GM18858 (cell line): ENCODE measurements at regions not wholly inside any gene's neighbourhood (a gene's known extent, or its start where the extent isn't known, plus 50 kb on each side); places are given as distances from the start of the nearest gene placed in this dataset.

ENCODE experiments used
- ATAC-seq: cut with Tn5 transposase; IDR thresholded peaks from one replicate; pipeline ENCODE4 v1.9.1; 2021; ENCODE audit not compliant: unreplicated experiment

DNA sequence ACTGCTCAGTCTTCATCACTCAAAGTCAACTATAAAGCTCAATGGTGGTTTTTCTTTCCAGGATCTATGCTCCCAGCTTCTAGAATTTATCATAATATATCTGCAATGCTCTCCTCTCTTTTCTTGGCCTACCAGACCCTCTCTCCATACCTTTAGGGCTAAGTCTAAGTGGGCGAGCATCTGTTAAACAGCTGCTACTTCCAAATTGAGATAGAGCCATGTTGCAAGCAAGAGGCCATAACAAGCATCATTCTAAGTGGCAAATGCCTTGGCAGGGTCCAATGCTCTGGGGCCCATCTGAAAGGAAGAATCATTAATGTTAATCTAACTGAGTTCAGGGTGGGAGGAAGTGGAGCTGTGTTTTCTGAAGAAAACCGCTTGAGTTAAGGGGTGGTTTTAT is 324.0 kb downstream of the TLR4 start:
- ATAC-seq: no peak

DNA sequence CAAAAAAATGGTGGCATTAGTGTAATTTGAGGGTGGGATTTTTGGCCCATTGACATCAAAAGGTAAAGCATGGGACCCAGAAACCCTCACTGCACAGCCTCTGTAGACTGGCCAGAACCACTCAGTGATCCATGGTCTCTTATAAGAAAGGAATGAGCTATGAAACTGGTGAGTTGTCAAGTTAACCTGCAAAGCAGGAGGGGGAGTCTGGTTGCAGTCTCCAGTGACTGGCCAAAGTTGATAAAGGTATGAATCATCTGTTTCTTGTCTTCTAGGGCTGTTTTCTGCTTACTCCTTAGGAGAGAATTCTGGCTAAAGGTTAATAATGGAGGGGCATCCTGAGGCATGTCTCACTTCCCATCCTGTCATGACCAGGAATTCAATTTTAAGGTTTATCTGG is 325.2 kb downstream of the TLR4 start:
- ATAC-seq: no peak

DNA sequence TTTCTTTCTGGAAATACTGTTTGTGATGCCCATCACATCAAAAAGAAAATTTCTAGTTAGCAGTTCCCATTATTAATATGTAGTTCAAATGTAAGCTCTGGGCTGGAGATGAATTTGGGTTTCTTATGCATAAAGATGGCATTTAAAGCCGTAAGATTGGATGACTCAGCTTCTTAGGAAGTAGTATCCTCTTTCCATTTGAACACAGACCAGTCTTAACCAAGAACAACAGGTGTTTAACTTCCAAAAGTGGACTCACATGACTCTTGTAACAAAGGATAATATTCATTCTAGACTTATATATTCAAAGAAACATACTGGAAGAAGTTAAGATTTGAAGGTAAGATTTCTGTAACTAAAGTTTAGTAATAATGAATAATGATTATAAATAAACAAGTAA is 330.5 kb downstream of the TLR4 start:
- ATAC-seq: no peak

DNA sequence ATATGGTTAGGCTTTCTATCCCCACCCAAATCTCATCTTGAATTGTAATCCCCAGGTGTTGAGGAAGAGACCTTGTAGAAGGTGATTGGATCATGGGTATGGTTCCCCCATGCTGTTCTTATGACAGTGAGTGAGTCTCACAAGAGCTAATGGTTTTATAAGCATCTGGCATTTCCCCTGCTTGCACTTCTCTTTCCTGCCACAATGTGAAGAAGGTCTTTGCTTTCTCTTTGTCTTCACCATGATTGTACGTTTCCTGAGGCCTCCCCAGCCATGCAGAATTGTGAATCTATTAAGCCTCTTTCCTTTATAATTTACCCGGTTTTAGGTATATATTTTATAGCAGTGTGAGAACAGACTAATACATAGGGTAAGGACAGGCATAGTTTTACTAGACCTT is 334.5 kb downstream of the TLR4 start:
- no peak for ATAC-seq

DNA sequence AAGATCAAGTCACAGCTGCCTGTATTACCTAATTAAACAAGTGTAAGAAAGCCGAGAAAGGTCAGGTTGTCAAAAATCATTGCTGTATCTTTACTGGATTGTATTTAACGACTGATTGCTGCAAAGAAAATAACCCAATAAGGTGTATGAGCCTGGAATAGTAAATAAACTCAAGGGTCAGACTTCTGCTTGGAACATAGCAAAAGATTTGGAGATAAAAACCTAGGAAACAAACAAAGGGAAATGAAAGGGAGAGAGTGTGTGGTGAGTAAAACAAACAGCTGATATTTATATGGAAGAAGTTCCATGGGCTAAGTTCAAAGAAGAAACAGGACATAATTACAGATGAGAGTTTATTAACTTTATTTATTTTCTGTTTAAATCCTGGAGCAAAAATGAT is 354.0 kb downstream of the TLR4 start:
- ATAC-seq: no peak

DNA sequence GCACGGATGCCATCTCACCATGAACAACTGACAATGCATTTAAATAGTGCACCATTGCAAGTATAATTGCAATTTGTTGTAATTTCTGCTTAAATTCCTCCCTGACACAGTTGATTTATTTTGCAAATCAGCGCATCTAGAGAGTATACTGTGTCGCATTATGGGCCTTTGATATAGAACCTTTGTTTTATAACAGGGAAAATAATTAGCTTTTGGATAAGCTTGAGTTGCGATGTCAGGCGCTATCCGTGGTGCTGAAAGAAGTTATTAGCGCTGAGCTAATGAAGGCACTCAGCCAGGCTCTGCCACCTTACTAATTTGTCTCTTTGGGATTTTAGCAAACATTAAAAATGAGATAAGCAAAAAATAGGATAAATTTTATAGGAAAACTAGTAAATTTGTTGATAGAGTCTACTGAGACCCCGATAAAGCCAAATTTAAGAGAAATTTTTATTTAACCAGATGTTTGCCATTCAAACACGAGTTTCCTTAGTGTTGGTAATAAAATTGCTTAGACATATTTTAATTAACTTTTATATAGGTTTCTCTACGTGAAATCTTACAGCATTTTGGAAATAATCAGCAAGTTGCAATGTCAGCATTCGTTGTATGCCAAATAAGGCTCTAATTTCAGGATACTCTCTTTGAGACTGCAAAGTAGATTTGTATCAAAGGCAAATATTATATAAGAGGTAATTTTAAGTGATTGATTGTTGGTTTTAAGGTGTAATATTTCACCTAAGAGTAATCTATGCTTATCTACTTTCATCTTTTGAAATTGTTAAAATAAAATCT is 355.5 kb downstream of the TLR4 start:
- ATAC-seq: no peak

DNA sequence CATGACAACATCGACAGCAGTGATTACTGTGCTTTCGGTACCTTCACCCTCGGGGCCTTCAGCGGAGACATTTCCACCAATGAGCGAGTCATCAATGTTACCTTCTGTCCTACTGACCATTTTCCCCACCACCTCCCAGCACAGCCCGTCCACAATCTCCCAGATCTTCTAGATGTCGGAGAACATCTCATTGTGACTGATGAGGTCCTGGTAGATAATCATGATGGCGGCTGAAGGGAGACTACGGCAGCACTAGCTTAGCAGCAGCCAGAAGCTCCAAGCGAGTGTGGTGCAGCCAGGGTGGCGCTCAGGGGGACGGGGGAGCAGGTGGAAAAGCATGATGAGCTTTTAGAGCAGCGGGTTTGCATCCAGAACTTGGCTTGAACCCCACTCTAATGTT is 379.0 kb downstream of the TLR4 start:
- no peak for ATAC-seq

DNA sequence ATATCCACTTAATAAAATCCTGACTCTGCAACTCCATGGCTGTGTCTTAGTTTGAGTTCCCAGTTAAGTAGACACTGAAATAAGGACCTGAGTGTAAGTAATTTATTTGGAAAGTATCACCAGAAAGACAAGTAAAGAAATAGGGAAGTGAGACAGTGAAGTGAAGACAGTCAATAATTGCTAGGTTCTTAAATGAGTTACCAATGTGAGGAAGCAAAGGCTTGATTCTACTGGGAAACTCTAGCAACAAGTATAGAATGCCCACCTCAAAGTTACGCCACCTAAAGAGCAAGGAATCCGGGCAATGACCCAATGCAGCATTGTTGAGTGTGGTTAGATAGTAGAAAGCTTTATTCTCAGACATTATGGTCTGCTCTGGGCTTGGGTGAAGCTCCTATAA is 383.9 kb downstream of the TLR4 start:
- ATAC-seq: peak; percentile 58

DNA sequence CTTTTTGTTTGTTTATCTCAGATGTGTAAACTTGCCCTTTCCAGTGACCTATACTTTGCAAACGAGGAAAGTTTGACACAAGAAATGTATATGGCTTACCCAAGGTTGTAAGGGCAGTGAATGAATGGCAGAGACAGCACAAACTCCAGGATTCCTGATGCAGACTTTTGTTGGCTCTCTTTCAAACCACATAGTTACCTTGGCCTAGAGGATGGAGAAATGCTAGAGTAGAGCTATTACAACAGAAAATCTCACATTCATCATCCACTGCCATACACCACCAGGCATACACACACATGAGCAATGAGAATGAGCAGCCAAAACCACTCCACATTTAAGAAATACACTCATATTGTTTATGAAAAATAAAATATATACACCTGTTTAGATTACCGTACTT is 387.0 kb downstream of the TLR4 start:
- no peak for ATAC-seq

DNA sequence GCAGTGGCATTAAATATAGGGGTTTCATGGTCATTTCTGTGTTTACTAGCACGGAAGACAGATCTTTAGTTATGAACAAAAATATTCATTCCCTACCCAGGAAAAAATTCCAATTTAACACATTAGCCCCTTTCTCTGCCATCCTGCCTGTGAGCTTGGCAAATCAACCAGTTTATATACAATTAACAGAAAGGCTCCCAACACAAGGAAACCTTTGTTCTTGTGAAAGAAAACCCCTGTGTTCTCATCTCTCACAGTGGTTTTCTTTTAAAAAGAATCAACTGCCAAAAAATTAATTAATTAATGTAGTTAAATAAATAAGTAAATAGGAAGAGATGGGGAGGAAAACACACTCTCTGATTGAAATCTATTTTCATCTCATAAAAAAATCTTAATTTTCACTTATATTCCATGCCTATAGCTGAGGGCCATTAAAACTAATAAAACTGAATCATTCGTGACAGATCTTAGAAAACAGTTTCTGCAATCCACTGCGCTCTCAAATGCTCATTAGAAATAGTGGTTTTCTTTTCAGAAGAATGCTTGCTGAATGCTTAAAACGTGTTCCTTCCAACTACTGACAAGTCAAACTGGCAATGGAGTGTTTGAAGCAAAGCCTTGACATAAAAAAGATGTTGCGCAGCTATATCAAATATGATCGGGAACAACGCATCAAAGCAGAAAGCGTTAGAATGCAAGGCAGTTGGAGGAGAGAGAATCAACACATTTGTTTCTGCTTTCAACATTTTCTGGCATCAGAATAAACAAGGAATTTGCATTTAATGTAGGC is 387.7 kb downstream of the TLR4 start:
- ATAC-seq: no peak

DNA sequence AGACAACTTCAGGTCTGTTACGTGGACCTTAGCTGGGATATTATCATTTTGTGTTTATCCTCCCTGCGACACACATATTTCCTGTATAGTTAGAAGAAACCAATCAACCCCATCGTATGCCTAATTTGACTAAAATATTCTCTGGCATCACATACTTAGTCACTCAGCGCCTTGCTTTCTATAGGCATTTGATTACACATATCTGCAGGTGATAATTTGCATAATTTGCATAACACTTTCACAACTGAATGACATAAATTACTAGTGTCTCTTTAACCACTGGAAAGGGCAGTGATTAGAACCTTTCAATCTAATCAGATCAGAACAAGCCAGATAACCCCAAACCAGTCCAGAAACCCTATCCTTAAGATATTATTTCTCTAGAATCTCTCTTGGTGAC is 390.2 kb downstream of the TLR4 start:
- ATAC-seq: no peak

DNA sequence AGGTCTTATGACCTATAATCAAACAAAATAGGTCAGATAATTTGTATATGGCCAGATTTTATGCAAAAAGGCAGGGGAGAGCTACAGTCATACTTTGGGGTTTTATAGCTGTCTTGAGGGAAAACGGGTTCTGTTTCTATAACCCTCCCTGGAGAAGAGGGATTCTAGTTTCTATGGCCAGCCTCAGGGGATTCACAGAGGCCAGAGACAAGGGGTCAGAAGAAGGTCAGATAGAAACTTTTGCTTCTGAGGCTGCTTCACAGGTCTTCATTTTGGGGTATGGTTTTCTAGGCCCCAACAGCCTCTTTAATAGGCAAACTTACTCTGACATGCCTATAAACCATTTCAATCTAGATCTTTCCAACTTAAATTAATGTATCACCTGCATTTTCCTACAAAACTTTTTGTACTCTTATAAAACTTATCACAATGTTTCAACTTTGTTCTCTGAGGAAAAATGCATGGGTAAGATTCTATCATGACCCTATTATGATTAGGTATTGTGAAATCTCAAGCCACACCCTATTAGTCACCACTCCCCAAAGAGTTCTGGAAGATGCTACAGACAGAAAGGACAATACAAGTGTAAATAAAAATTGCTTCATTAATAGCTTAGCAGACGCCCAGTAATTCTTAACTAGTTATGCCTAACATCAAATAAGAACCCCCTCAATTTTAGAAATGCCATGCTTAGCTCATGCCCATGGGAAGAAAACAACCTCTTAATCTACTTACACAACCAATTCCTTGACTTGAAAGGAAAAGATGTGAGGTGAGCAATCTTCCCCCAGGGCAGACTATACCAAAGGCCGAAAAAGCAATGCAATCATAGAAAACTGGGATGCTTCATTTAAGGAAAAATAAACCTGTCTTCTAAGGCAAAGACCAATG is 396.6 kb downstream of the TLR4 start:
- no peak for ATAC-seq

DNA sequence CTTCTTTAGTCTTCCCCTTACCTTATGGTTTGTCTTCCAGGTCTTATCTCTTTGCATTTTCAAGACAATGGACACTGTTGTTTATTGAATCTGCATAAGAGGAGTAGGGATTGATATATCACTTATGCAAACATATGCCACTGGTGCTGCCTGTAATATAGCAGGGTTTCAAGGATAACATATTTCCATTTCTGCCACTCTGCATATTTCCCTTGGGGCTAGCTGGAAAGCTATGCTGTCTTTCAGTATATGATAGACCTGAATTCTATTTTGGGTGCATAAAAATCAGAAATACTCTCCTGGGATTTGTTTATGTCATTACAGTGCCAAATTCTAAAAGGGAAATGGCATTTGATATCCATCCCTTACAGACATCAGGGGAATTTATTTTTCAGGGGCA is 400.2 kb downstream of the TLR4 start:
- ATAC-seq: no peak

DNA sequence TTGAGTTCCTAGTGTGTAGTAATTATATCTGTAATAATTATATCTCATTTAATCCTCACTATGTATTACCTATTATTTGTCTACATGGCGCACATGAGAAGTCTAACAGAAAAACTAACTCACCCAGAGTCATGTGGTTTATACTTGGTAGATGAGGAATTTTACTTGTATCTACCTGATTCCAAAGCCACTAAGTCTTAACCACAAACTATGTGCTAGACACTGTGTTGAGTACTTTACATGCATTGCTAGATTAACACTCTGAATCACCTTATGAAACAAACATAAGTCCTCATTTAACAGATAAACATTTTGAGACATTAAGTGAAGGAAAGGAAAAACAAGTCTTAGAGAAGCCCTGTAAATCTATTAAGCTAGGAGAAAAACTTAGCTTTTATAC is 404.8 kb downstream of the TLR4 start:
- ATAC-seq: no peak

DNA sequence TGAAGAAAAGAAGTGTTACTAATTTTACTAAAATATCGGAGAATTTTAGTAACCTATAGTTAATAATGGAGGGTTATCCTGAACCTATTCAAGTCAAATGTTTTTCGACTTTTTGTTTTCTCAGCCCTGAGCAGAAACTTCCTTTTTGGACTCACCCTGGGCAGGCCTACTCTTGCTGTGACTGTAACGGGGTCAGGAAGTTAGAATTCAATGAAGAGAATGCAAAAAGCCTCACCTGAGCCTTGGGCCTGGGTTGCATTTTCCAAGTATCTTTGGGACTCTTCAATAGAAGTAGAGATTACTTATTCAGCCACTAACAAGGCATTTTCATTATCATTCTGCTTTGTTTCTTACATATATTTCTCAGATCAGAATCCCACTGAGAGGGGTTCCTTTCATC is 405.3 kb downstream of the TLR4 start:
- ATAC-seq: no peak

DNA sequence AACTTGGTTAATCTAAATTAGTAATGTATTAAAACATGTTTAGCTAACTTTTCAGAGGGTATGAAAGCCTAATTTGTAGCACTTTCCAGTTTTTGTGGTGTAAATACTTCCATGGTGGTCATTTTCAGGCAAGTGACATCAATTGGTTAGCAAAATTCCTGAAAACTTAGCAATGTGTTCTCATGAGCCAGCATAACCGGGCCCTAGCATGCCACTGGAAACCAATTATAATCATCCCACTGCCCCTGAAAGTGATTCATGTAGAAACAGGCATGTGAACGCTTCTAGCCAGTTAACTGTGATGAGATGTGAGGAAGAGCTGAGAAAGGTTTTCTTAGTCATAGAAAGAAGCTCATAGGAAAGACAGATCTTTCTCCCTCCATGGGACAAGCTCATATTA is 417.2 kb downstream of the TLR4 start:
- ATAC-seq: no peak

DNA sequence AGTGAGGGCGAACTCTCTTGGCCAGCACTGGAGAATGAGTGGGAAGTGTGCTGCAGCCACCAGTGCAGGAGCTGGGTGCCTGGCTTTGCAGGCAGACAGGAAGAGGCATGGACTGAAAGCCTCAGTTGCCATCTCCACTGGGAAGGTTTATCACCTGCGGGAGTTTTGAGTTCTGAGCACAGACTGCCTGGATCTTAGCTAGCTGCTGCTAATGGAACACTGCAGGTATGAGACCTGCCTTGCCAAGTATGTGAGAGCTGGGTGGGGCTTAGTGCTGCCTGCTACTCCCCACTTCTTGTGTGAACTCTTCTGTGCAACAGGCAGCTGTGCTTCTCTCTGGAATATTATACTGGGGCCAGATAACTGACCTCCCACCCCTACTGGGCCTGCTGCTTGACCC is 424.1 kb downstream of the TLR4 start:
- ATAC-seq: no peak

DNA sequence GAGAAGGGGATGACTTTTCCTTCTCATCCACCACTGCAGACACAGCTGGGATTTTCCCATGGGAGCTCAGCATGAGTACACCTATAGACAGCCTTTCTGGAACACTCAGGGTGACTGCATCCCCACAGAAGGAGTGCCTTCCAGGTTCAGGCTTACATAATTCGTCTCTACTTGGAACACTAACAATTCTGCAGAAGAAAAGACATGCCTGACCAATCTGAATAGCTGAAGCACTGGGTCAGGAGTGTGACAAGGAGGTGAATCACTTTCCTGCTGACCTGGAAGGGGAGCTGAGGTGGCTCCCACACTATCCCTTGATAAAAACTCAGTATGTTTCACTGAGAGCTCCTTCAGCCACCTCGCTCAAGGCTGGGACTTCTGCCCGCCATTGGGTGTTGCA is 425.3 kb downstream of the TLR4 start:
- ATAC-seq: no peak

DNA sequence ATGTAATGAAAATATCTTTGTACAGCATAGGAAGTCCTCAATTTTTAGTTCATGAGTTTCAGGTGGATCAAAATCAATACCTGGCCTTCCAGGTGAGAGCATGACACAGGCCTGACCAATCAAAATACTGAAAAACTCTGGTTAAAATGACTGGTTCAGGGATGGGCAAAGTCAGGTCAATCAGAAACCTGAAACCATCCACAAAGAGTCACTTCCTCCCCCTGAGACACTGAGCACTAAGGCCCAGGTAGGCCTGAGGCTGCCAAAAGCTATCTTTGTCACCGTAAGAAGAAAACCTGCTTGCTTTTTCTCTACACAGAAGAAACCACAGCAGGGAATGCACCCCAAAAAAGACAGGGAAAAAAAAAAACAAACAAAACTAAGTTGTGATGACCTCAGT is 444.8 kb downstream of the TLR4 start:
- ATAC-seq: no peak

DNA sequence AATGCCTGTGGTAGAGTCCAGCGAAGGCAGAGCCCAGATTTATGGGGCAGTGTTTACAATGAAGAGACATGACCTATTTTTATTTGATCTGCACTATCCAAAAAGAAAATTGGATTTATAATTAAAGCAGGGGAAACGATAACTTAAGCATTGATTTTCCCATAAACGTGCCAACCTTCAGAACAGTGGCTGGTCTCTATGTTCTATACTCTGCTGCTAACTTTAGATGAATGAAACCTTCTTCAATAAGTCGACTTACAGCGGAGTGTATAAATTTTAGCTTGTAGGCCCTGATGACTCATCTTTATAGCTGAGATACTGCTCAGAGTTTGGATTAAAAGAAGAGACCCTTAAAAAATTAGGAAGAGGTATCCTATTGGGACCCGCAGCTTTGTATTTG is 452.6 kb downstream of the TLR4 start:
- ATAC-seq: no peak

DNA sequence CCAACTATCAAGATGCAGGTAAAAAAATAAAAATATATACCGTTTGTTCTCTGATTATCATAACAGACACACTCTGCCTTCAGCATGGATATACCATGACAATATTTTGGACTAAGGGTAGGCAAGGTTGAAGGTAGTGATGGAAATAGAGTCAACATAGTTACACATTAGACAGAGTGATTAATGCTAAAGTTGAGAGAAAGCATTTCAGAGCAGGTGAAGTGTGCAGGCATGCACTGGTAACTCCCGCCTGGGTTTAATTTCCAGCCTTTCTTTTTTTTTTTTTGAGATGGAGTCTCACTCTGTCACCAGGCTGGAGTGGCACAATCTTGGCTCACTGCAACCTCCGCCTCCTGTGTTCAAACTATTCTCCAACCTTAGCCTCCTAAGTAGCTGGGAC is 458.5 kb downstream of the TLR4 start:
- no peak for ATAC-seq

DNA sequence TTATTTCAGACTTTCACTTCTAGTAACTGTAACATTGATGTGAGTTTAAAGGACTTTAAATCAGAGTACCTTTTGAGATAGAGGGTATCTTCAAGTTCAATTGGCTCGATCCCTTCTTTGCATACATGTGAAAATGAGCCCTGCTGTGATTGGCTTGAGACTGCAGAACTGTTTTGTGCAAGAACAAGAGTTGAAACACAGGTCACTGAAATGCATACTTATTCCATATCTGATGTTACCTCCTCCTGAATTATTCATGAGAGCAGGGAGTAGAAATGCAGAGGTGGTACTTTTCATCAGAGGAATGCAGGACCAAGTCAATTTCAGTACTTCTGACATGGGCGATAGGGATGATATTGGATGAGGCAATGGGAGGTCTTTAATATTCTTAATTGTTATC is 459.5 kb downstream of the TLR4 start:
- ATAC-seq: no peak
